Mesothelial cell of epicardium (in vitro differentiated cells): ENCODE measurements at regions not wholly inside any gene's neighbourhood (a gene's known extent, or its start where the extent isn't known, plus 50 kb on each side); places are given as distances from the start of the nearest gene placed in this dataset.

Source experiments
- DNase-seq, 2 experiments: peaks; one replicate each; pipeline ENCODE4 v3.0.0; 2021; ENCODE audit warnings: low spot score in 2 of 2; ENCODE audit not compliant: unreplicated experiment in 2 of 2
- H3K27ac Mint-ChIP-seq: 2 replicates; pipeline ENCODE4 v1.8.0; 2021; ENCODE audit warnings: mixed read lengths
- H3K27me3 Mint-ChIP-seq: 2 replicates; pipeline ENCODE4 v1.8.0; 2021; ENCODE audit warnings: low read depth, mixed read lengths
- H3K36me3 Mint-ChIP-seq: 2 replicates; pipeline ENCODE4 v1.8.0; 2021; ENCODE audit warnings: mixed read lengths
- H3K4me1 Mint-ChIP-seq: 2 replicates; pipeline ENCODE4 v1.8.0; 2021; ENCODE audit warnings: mixed read lengths
- H3K4me3 Mint-ChIP-seq: 2 replicates; pipeline ENCODE4 v1.8.0; 2021; ENCODE audit warnings: mild to moderate bottlenecking, moderate library complexity, mixed read lengths
- H3K9me3 Mint-ChIP-seq: 2 replicates; pipeline ENCODE4 v1.8.0; 2021; ENCODE audit warnings: mixed read lengths
- TF ChIP-seq, protein P1 (sequence below): fragments of 200-600 bp; sonication (generic); IDR thresholded peaks from one replicate; pipeline ENCODE4 v1.5.0; 2021; ENCODE audit warnings: antibody characterized with exemption; ENCODE audit not compliant: unreplicated experiment

GRCh38 chrX:67100031-67100884 is 443.6 kb upstream of the AR start:
- H3K36me3 Mint-ChIP-seq = no peaks in the 10 kb centered on the region
- H3K4me3 Mint-ChIP-seq = no peak overlapping the region
- H3K9me3 Mint-ChIP-seq = peaks cover 27% of the 10 kb centered on the region
- no peak for DNase-seq
- no peak overlapping the region for H3K27ac Mint-ChIP-seq
- TF ChIP-seq, protein P1, sequence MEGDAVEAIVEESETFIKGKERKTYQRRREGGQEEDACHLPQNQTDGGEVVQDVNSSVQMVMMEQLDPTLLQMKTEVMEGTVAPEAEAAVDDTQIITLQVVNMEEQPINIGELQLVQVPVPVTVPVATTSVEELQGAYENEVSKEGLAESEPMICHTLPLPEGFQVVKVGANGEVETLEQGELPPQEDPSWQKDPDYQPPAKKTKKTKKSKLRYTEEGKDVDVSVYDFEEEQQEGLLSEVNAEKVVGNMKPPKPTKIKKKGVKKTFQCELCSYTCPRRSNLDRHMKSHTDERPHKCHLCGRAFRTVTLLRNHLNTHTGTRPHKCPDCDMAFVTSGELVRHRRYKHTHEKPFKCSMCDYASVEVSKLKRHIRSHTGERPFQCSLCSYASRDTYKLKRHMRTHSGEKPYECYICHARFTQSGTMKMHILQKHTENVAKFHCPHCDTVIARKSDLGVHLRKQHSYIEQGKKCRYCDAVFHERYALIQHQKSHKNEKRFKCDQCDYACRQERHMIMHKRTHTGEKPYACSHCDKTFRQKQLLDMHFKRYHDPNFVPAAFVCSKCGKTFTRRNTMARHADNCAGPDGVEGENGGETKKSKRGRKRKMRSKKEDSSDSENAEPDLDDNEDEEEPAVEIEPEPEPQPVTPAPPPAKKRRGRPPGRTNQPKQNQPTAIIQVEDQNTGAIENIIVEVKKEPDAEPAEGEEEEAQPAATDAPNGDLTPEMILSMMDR = no peak
- H3K4me1 Mint-ChIP-seq = no peaks in the 10 kb centered on the region
- no peaks in the 10 kb centered on the region for H3K27me3 Mint-ChIP-seq

- H3K4me3 Mint-ChIP-seq = no peak overlapping the region
- no peak for DNase-seq
- H3K27me3 Mint-ChIP-seq = no peaks in the 10 kb centered on the region
Measured at GRCh38 chrX:67094061-67094460, 449.8 kb upstream of the AR start.

GRCh38 chrX:67050760-67051159 is 411.9 kb upstream of the EDA2R start:
- Mint-ChIP-seq H3K36me3 (no peaks in the 10 kb centered on the region), H3K27me3 (no peaks in the 10 kb centered on the region), H3K4me1 (no peaks in the 10 kb centered on the region), H3K9me3 (peaks cover 27% of the 10 kb centered on the region), H3K4me3 (no peak overlapping the region), H3K27ac (no peak overlapping the region)
- no peak for DNase-seq
- TF ChIP-seq, protein P1 = no peak

More at GRCh38 chrX:67094061-67094460, 449.8 kb upstream of the AR start:
- TF ChIP-seq, protein P1 = no peak
- Mint-ChIP-seq H3K4me1 (no peaks in the 10 kb centered on the region), H3K36me3 (no peaks in the 10 kb centered on the region), H3K27ac (no peak overlapping the region), H3K9me3 (peaks cover 19% of the 10 kb centered on the region)

DNA sequence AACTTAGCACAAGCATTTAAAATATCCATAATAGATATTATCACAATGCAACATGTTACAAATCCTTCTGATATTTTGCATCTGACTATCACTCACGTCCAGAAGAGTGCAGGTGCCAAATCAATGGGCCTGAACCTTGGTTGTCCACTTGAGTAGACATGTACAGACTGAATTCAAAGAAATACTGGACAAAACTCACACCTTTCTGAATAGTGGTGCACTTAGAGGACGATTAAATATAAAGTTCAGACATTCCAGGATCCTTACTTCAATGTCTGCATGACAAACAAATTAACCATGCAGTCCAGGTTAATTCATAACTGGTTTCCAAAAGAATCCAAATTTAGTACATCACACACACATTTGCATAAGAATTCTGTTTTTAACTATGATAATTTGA is 406.0 kb upstream of the EDA2R start:
- Mint-ChIP-seq H3K27me3 (no peaks in the 10 kb centered on the region), H3K36me3 (no peaks in the 10 kb centered on the region), H3K4me3 (no peak overlapping the region), H3K9me3 (peaks cover 22% of the 10 kb centered on the region), H3K27ac (no peak overlapping the region), H3K4me1 (no peaks in the 10 kb centered on the region)
- TF ChIP-seq, protein P1 = no peak
- no peak for DNase-seq

DNA sequence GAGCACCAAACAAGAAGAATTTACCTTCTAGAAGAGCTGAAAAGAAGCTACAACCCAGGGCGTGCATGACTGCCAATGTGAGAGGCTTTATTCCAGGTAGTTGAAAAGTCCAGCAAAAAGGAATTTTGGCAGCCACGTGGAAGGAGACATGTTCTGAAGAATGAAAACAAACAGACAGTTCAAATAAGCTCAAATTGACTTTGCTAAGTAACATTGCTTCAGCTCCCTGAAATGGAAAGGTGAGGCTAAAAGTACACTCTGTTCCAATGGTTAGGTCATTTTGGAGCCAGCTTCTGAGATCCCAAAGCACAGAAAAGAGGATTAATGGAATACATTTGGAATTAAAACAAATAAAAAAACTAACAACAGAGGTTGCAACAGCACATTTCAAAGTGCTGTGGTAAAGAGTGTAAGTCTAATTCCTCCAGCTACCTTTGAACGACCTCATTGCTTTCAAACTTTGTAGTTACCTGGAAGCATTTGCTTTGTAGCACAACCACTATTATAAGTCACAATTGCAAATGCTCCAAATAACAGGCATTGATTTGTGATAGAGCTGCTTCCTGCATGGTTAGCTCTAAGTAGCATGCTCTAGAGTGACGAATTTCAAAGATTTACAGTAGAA is 405.3 kb upstream of the EDA2R start:
- H3K27me3 Mint-ChIP-seq = no peaks in the 10 kb centered on the region
- H3K27ac Mint-ChIP-seq = no peak overlapping the region
- peaks cover 21% of the 10 kb centered on the region for H3K9me3 Mint-ChIP-seq
- H3K4me1 Mint-ChIP-seq = no peaks in the 10 kb centered on the region
- no peak overlapping the region for H3K4me3 Mint-ChIP-seq
- H3K36me3 Mint-ChIP-seq = no peaks in the 10 kb centered on the region
- TF ChIP-seq, protein P1 = no peak
- no peak for DNase-seq
